ENCODE measurements at regions not wholly inside any gene's neighbourhood (a gene's known extent, or its start where the extent isn't known, plus 50 kb on each side); places are given as distances from the start of the nearest gene placed in this dataset.

DNA sequence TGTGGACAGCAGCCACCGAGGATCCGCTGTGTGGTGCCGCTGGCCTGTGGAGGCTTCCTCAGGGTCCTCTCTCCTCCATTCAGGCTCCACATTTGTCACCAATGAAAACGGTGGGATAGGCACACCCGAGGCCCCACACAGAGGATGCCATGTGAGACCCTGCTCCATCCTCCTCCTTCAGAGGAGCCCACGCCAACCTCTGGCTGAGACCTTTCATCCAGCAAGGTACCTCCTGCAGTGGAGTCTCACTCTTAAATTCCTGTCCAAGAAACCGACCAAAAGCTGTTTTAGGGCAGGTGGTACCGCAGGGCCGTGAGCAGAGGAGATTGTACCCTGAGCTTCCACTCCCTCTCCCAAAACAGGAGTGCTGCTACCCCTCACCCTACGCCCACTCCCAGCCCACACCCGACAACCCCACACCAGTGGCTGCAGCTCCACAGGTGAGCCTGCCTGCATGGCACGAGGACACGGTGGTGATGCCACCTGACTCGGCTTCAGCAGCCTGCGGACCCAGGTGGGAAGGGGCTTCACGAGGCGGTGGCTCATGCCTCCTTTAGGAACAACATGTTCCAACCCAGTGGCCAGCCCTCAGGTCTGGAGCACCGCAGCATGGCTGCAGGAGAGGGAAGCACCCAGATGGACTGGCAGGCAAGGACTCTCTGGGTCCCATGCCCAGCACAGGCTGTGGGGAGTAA is 237.6 kb upstream of the AFDN start:
- TF ChIP-seq EZH2 (IDR thresholded peaks at IDR 0.05; ENCODE audit: insufficient read depth, poor library complexity, severe bottlenecking) (no peak), EZH2phosphoT487 (IDR thresholded peaks at IDR 0.05; ENCODE audit: insufficient read depth, low read depth) (no peak)

All from GM23248 (cell line).